Testis (tissue), 2 donors: ENCODE measurements at regions not wholly inside any gene's neighbourhood (a gene's known extent, or its start where the extent isn't known, plus 50 kb on each side); places are given as distances from the start of the nearest gene placed in this dataset.

Source experiments
- CTCF ChIP-seq, 3 experiments: fragments of 450-650 bp in 2 of 3; fragments of 200-600 bp in 1 of 3; sonication (generic) in 1 of 3; IDR thresholded peaks; one replicate each; pipeline ENCODE4 v1.5.1; 2016 to 2019; ENCODE audit warnings: antibody characterized with exemption in 3 of 3, mild to moderate bottlenecking in 2 of 3, moderate library complexity in 1 of 3
- POLR2A ChIP-seq: fragments of 450-650 bp; IDR thresholded peaks from one replicate; pipeline ENCODE4 v1.6.1; 2017; ENCODE audit warnings: antibody characterized with exemption, mild to moderate bottlenecking, moderate library complexity

- TF ChIP-seq CTCF (IDR thresholded peaks at IDR 0.05) (no peak), POLR2A (no peak)
Observed at GRCh38 chr20:20856306-20856705, 143.9 kb upstream of the RALGAPA2 start.
